ENCODE measurements at regions not wholly inside any gene's neighbourhood (a gene's known extent, or its start where the extent isn't known, plus 50 kb on each side); places are given as distances from the start of the nearest gene placed in this dataset.

- no peak for TF ChIP-seq YBX1 (IDR thresholded peaks at IDR 0.05)
- TF ChIP-seq FOXK2 (IDR thresholded peaks at IDR 0.05), result no peak
- TF ChIP-seq NFYB (IDR thresholded peaks at IDR 0.05; ENCODE audit: insufficient read depth, low read depth, low read length), result no peak
Measured at GRCh38 chr5:158510479-158510878, 589.2 kb downstream of the EBF1 start (continued).

- no peak overlapping the region for H2AFZ ChIP-seq (ENCODE audit: control insufficient read depth, low read depth, low read length)
- no peak for DNase-seq (ENCODE audit: low read depth, low spot score)
- H3K27me3 ChIP-seq (replicated peaks in 1 of 2; ENCODE audit: control insufficient read depth in 2 of 2, insufficient read depth in 2 of 2, low read length in 1 of 2), result no peaks in the 10 kb centered on the region
- no peaks in the 10 kb centered on the region for H3K79me2 ChIP-seq (ENCODE audit: control insufficient read depth, insufficient read depth, low read length)
- no peak for TF ChIP-seq ATF3 (IDR thresholded peaks at IDR 0.05; ENCODE audit: borderline replicate concordance, extremely low read depth, low read depth, low read length)
- no peak for TF ChIP-seq WRNIP1 (IDR thresholded peaks at IDR 0.05; ENCODE audit: borderline replicate concordance, low read depth, low read length)
- no peak for TF ChIP-seq ZNF687 (IDR thresholded peaks at IDR 0.05)
- no peak for TF ChIP-seq SP1 (IDR thresholded peaks at IDR 0.05; ENCODE audit: low read depth, low read length)
- TF ChIP-seq CREB1 (IDR thresholded peaks at IDR 0.05; ENCODE audit: low read depth), result no peak
- no peak for TF ChIP-seq PKNOX1 (IDR thresholded peaks at IDR 0.05)
- TF ChIP-seq NR2C2 (IDR thresholded peaks at IDR 0.05; ENCODE audit: borderline replicate concordance, control insufficient read depth, insufficient read length, low read depth), result no peak
- TF ChIP-seq EGR1 (IDR thresholded peaks at IDR 0.05; ENCODE audit: borderline replicate concordance in 1 of 2, low read depth in 2 of 2, low read length in 2 of 2), result no peak
- TF ChIP-seq MTA2 (IDR thresholded peaks at IDR 0.05; ENCODE audit: low read depth), result no peak
- CTCF ChIA-PET, result no interaction called here
- H4K20me1 ChIP-seq (ENCODE audit: control insufficient read depth, insufficient read depth), result no peaks in the 10 kb centered on the region
- no peak overlapping the region for H3K4me2 ChIP-seq (ENCODE audit: control insufficient read depth, insufficient read depth)
- no peak for FAIRE-seq
- intact Hi-C loops (cut with micrococcal nuclease; ENCODE audit: unreplicated experiment), result no loop called here
- H3K4me1 ChIP-seq (ENCODE audit: control insufficient read depth, insufficient read depth, low read length), result no peaks in the 10 kb centered on the region
- in situ Hi-C loops (cut with MboI), result no loop called here
- H3K27ac ChIP-seq (ENCODE audit: control insufficient read depth, insufficient read depth), result no peak overlapping the region
- POLR2A ChIA-PET, result no interaction called here
- no peak overlapping the region for H3K9ac ChIP-seq (ENCODE audit: control insufficient read depth, insufficient read depth, low read length)
- H3K9me3 ChIP-seq (replicated peaks; ENCODE audit: control insufficient read depth, insufficient read depth, low read length), result peaks cover 1% of the 10 kb centered on the region; the same call in 1 of the 3 replicates
- H3K4me3 ChIP-seq, result no peak overlapping the region
- 0% methylated on average over 1 of the region's 1 CpG for WGBS (ENCODE audit: insufficient coverage, insufficient replicate concordance, low lambda C conversion rate, missing lambda C conversion rate)
- no peak for ATAC-seq
- BruUV-seq (replicated peaks), result no TSS peak
- SMC1A ChIA-PET (ENCODE audit: uncharacterized antibody, unreplicated experiment), result no interaction called here
- RAD21 ChIA-PET (ENCODE audit: unreplicated experiment), result no interaction called here
- no peaks in the 10 kb centered on the region for H3K36me3 ChIP-seq (ENCODE audit: control insufficient read depth in 2 of 2, insufficient read depth in 2 of 2, low read length in 1 of 2)
Measured at GRCh38 chr5:158506648-158507047, 593.1 kb downstream of the EBF1 start.
